NCI-H146 (cell line): ENCODE measurements at regions not wholly inside any gene's neighbourhood (a gene's known extent, or its start where the extent isn't known, plus 50 kb on each side); places are given as distances from the start of the nearest gene placed in this dataset.

Experiments used
- DNase-seq: peaks from one replicate; lab custom pipeline; 2025; lab: John Stamatoyannopoulos, UW

GRCh38 chr6:43966853-43967718 is 160.2 kb downstream of the MRPL14 start:
- no peak for DNase-seq

DNA sequence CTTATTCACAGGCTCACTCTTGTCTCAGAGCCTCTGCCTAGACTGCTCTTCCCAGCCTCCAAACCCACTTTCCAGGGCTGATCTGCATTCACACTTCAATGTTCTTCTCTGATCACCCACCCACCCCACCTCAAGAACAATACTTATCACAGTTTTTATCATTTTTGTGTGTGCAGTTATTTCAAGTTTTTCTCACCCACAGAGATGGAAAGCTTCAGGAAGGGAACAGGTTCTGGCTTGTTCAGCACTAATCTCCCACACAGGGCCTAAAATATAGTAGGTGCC is 160.9 kb downstream of the MRPL14 start:
- no peak for DNase-seq

DNA sequence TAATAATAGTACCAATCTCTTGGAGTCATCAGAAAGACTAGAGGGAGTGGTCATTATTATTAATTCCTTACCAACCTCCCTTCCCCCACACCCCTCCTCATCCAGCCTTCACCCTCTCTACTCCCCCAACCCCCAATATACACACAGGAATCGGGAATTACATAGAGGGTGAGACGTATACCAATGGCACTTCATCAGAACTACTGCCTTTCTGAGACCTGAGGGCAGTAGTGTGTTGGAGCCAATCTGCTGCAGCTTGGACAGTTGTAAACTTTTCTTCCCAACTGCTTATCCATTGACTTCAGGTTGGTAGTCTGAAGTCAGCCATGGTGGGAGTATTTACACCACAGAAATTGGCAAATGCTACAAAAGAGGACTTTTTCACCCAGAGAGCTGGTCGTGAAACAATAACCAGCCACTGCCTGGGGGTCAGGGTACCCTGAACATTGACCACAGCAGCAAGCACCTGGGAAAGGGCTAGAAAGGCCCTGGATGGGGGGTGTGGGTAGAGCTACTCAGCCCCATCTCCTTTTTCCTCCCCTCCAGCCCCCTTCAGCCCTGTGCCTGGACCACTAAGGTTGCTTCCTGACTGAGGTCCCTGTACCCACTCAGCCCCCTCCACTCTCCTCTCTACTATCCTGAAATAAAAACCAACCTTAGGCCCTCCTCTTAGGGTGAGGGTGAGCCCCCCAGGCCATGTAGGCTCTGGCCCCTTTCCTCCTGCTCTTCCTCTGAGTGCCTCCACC is 161.5 kb downstream of the MRPL14 start:
- DNase-seq = no peak

DNA sequence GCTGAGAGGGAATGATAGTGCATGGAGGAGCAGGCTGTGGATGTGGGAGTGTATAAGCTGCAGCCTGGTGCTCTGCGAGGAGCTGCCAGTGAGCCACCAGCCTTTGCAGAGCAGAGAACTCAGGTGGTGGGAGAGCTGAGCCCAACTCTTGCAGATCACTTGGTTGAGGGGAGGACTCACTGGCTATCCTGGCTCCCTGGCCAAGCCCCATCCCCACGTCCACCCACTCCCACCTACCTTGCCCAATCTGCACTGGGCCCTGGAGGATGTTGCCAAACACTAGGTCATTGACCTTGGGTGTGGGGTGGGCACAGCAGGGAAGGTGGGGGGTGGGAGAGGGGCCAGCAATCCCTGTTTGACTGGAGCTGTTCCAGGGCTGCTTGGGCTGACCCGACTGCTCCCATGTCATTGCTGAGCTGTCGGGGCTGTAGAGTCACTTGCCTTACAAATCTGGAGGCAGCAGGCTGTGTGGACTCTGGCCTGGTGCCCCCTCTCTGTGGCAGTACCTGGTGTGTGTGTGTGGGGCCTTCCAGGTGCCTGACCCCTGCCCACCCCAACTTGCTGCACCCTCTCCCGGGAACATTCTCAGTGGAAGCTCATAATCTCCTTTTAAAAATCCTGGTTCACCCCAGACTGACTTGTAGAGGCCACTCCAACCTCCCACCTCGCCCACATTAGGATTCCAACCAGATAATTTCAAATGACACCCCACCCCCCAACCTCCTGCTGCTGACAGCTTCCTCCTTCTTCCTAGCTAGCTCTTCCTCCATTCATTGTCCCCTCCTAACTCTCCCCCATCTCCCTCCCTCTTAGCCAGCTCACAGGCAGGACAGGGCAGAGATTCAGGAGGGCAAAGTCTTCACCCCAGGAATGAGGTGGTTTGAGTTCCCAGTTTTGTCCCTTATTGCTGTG is 162.3 kb downstream of the MRPL14 start:
- no peak for DNase-seq

DNA sequence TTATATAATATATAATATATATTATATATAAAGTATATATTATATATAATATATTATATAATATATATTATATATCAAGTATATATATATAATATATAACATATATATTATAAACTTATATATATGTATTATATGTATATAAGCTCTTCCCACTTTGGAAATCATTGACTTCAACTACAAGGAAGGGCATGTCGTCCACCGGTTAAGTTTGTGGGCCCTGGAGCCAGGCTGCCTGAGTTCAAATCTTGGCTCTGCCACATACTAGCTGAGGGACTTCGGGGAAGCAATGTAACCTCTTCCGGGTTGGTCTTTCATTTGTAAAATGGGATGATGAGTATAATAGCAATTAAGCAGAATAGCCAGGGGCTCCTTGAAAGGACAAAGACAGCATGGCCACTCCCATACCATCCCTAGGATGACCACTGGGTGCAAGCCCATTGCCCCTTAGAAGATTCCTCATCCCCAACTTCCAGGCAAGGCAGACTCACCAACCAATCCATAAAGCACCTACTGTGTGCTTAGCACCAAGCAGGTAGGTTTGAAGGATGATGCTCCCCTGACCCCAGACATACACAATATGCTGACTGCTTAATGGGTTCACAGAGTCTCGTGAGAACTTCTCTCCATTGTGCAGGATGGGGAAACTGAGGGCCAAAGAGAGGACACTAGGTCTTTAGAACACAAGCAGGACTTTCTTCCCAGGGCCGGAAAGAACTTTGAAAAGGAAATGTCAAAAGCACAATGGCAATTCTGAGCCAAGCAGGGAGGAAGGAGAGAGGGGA is 163.2 kb downstream of the MRPL14 start:
- DNase-seq = no peak

DNA sequence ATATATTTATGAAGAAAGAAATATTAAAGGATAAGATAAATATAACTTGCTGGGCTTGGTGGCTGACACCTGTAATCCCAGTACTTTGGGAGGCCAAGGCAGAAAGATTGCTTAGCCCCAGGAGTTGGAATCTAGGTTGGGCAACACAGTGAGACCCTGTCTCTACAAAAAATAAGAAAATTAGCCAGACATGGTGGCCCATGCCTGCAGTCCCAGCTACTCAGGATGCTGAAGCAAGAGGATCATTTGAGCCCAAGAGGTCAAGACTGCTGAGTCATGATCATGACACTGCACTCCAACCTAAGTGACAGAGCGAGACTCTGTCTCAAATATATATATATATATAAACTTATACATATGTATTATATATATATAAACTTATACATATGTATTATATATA is 164.0 kb downstream of the MRPL14 start:
- no peak for DNase-seq

- DNase-seq = no peak
These were observed 164.8 kb downstream of the MRPL14 start for GRCh38 chr6:43962458-43962857.

DNA sequence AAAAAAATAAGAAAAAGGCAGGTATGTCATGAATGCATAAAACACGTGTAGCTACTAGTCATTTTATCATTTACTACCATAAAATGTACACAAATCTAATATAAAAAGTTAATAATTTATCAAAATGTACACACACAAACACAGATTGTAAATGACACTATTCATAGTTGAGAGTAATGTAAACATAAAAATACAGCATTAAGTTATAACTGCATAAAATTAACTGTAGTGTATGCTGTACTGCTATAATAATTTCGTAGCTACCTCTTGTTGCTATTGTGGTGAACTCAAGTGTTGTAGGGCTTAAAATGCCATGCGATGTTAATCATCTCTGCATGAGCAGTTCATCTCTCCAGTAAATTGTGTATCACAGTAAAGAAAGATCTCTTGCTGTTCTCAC is 170.0 kb downstream of the MRPL14 start:
- DNase-seq = no peak

- DNase-seq = no peak
These were observed 170.8 kb downstream of the MRPL14 start for GRCh38 chr6:43956478-43956877.

GRCh38 chr6:43954311-43955131 is 172.7 kb downstream of the MRPL14 start:
- no peak for DNase-seq

DNA sequence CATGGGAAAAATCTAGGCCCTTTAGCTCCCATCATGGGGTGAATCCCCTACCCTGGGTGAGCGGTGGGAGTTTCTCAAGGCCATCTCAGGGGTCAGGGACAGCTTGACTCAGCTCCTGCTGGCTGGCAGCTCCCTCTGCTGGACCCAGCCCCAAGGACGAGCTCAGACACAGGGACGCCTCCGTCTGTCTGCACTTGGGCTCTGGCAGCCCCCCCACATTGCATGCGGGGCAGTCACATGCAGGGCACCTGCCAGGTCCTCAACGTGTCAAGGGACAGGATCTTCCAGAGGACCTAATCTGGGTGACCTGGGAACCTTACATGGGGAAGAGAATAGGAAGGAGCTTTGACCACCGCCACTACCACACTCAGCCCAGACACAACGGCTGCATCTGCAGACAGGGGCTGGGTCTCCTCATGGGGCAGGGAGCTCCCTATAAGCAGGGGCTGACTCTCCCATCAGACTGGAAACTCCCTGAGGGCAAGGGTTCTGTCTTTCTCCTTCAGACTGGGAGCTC is 173.4 kb downstream of the MRPL14 start:
- no peak for DNase-seq

DNA sequence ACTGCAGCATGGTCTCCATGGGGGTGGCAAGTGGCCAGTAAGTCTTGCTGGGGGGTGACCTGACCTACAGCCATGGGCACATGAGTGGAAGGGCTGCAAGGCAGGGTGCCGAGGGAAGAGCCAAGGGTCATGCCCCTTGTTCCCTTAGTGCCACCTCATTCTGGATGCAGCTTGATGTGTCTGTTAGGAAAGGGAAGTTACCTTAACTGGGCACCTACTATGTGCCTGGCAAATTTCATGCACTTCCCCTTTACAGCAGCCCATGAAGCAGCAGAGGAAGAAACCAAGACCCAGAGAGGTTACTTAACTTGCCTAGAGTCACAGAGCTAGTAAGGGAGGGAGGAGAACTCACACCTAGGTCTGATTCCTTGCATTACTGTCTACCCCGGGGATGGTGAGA is 174.0 kb downstream of the MRPL14 start:
- no peak for DNase-seq

GRCh38 chr6:43952746-43953145 is 174.5 kb downstream of the MRPL14 start:
- no peak for DNase-seq

- no peak for DNase-seq
These were observed 175.2 kb downstream of the MRPL14 start for GRCh38 chr6:43951756-43952675.

GRCh38 chr6:43951063-43951755 is 176.0 kb downstream of the MRPL14 start:
- peak; percentile 53 for DNase-seq

GRCh38 chr6:43950731-43951062 is 176.6 kb downstream of the MRPL14 start:
- DNase-seq = no peak

DNA sequence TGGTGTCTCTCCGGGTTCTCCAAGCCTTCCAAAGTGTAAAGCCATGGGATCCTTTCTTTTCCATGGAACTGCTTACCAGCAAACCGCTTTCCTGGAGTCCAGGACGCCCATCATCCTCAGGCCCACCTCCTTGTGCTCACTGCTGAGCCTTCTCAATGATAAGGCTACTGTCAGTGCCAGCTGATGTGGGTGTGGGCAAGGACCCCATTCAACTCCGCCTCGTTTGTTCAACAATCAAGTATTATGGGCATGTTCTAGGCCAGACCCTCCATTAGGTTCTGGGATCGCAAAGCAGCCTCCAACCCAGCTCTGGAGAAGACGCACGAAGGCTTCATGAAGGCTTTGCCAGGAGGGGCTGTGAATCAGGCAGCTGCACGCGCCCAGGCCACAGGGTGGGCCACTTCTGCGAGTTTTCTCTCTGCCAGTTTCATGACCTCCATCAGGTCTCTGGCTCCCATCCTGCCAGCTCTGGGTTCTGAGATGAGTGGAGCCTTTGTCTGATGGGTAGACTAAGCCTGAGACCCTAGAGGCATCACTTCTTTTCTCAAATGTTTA is 177.1 kb downstream of the MRPL14 start:
- DNase-seq = no peak

DNA sequence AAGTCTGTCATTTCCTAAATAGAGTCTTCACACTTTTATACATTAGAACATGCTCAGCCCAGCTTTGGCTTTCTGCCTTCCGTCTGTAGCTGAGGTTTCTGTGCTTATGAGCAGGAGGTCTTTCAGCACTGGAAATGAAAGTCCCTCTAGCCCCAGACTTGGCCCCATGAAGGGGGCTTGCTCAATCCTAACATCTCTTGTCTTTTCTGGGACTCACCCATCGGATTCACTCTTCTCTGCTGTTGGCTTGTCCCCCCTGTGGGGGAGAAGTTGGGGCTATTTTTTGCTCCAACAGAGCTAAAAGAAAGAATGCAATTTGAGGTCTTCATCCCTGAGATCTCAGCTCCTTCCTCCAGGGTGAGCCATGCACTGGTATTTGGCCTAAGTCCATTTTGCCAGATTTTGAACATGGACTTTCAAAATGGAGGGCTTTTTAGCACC is 177.7 kb downstream of the MRPL14 start:
- DNase-seq = no peak
